H1 (cell line): ENCODE measurements at regions not wholly inside any gene's neighbourhood (a gene's known extent, or its start where the extent isn't known, plus 50 kb on each side); places are given as distances from the start of the nearest gene placed in this dataset.

Source experiments
- GABPA ChIP-seq: IDR thresholded peaks from 2 replicates; pipeline ENCODE4 v1.6.1; 2011; ENCODE audit warnings: mild to moderate bottlenecking, low read length, moderate library complexity, borderline replicate concordance; ENCODE audit not compliant: insufficient read depth
- NANOG ChIP-seq: IDR thresholded peaks from 2 replicates; pipeline ENCODE4 v1.6.1; 2011; ENCODE audit warnings: low read length, low read depth, mild to moderate bottlenecking, inconsistent platforms; ENCODE audit not compliant: insufficient read depth, poor library complexity, severe bottlenecking
- ZNF274 ChIP-seq: IDR thresholded peaks from 2 replicates; pipeline ENCODE4 v1.7.0; 2012; ENCODE audit warnings: low read length, borderline replicate concordance; ENCODE audit errors: extremely low read depth
- TF ChIP-seq, protein P1 (sequence below): IDR thresholded peaks from 2 replicates; pipeline ENCODE4 v1.6.1; 2011; ENCODE audit warnings: low read length, improper control_type of control experiment

DNA sequence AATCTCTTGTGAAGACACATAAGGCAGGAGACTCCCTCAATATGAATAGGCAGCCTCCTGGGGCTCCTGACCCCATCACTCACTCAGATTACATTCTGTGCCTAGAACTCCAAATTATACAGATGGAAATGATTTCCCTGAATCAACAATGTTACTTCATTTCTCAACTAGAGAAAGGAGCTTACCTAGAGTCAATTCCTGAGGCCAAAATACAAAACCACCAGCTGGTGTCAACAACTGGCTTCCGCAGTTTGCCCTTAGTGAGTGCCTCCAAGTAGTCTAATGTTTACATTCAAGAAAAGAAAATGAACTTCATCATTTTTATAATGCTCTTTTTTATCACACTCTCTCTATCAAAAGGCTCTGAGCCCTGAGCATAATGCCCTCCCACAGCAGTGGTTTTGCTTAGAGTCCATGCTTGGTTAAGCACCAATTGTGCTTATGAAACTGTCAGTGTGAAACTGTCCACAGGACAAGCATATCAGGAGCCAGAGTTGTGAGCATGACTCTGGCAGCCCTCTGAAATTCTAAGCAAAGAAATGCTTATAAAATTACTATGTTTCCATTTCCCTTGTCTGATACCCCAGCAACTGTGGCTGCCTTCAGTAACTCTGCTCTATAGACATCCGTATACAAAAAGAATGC, 305.7 kb upstream of the PKDCC start (continued):
- TF ChIP-seq, protein P1, sequence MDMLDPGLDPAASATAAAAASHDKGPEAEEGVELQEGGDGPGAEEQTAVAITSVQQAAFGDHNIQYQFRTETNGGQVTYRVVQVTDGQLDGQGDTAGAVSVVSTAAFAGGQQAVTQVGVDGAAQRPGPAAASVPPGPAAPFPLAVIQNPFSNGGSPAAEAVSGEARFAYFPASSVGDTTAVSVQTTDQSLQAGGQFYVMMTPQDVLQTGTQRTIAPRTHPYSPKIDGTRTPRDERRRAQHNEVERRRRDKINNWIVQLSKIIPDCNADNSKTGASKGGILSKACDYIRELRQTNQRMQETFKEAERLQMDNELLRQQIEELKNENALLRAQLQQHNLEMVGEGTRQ, result no peak
- TF ChIP-seq GABPA (no peak), ZNF274 (no peak), NANOG (no peak)
